HG03039 (cell line): ENCODE measurements at regions not wholly inside any gene's neighbourhood (a gene's known extent, or its start where the extent isn't known, plus 50 kb on each side); places are given as distances from the start of the nearest gene placed in this dataset.
"Not testable (repeated sequence)": the region's sequence is repeated elsewhere in the genome, so short reads cannot be mapped to it uniquely, and the experiment has no call there.

Experiments
- ATAC-seq: cut with Tn5 transposase; IDR thresholded peaks from one replicate; pipeline ENCODE4 v1.9.1; 2021; ENCODE audit warnings: mild to moderate bottlenecking, moderate library complexity; ENCODE audit not compliant: unreplicated experiment

DNA sequence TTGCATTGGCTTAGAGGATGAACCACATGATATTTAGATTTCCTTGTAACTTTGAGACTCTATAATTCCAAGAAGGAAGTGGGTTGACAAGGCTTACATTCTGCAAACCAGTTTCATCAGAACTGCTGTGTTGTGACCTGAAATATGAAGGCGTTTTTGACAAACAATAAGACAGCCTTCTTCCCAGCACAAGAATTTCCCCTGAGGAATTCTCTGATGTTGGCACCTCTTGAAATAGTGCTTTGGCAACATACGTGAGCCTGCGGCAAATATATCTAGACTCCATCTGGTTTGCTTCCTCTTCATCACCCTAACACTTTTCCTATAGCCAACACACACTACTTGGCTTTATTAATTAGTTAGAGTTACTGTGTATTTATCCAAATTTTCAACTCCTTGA lies 585.5 kb upstream of the SOX9 start:
- no peak for ATAC-seq

DNA sequence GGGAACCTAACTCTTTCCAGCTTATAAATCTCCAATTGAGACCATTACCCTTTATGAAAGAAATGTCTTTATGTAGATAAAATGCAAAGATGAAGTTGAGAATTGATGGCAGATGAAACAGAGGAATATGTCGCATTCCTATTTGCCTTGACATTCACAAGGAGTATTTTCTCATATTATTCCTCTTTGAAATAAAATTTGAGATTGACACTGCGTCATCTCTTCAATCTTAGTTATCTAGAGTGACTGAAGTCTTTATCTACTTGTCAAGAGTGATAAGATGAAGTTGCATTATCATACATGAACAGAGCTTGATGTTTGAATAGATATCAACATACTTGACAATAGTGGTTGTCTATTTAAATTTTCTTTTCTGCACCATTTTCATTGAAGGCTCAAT lies 574.4 kb upstream of the SOX9 start:
- no peak for ATAC-seq

DNA sequence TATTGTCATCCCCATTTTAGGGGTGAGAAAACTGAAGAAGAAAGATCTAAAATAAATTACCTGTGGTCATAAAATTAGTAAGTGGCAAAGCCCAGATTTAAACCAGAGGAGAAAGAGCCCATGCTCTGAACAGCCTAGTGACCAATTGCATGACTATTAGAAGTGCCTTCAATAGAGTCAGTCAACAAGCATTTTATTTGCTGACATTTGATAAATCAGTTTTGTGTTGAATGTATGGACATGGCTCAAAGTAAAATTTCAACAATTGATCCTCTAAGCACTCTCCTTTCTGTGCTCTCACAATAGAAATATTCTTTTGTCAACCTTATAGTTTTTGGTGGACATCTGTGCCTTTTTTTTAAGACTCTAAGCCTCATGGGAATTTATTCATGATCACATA lies 572.9 kb upstream of the SOX9 start:
- ATAC-seq = no peak

DNA sequence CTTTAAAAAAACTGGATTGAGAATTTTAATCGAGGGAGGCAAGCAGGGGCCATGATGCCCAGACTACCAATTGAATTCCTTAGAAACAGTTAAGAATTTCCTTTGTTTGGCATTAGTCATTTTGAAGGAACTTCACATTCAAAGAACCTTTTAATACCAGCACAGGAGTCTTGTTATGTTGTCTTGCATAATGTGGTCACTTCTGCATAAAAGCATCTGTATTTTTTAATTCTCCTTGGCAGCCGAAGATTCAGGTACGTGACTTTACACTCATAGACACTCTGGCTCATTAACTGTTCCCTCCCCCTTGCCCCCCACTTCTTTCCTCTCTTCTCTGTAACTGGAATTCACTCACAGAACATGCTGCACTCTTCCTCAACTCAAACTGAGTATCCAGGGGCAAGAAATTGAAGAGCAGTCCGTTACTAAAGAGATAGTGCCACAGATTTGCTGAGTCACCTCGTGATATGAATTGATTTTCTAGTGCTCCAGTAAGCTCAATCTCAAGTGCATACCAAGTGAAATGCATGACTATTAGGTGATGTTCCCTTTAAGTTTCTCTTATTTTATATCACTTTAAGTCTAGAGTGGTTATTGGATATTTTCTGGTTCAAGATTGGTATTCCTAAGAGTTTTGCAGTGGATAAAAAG lies 572.2 kb upstream of the SOX9 start:
- ATAC-seq = no peak

- no peak for ATAC-seq
Measured at GRCh38 chr17:71550675-71551074, 570.1 kb upstream of the SOX9 start.

GRCh38 chr17:71553381-71553780 lies 567.4 kb upstream of the SOX9 start:
- ATAC-seq = no peak

- ATAC-seq = no peak
Measured at GRCh38 chr17:71558901-71559300, 561.9 kb upstream of the SOX9 start.

DNA sequence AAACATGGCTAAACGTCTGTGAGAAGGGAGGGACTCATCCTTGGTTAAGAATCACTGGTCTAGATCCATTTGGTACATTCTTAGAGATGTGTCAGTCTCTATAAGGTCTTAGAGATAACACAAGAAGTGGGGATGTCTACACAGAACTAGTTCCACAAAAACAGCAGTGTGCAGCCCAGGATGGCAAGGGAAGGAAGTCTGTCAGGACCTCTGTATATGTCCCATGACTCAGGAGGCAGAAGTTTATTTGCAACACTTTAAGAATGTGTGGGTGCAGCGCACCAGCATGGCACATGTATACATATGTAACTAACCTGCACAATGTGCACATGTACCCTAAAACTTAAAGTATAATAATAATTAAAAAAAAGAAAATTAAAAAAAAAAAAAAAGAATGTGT lies 548.5 kb upstream of the SOX9 start:
- ATAC-seq = no peak

DNA sequence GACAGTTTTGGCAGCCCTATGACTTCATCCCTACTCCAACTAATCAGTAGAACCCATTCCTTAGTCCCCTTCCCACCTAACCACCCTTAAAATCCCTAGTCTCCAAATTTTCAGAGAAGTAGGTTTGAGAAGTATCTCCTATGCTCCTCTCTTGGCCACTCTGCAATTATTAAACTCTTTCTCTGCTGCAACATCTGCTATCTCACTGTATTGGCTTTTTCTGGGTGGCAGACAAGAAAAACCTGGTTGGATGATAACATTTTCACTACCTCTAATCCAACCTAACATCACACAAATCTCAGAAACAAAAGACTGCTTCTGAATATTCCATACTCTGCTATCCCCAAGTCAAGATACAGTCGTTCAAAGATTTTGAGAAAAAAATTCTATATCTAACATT lies 542.4 kb upstream of the SOX9 start:
- no peak for ATAC-seq

DNA sequence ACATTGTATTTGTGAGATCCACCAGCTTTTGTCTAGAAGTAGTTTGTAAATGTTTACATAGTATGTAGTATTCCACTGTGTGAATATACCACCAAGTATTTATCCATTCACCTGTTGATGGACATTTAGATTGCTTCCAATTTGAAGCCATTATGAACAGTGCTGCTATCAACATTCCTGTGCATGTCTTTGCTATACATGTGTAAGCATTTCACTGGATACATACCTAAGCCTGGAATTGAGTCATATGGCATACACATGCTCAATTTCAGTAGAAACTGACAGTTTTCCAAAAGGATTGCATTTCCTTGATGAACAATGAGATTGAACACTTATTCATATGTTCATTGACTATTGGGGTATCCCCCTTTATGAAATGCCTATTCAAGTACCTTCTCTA lies 540.6 kb upstream of the SOX9 start:
- no peak for ATAC-seq

DNA sequence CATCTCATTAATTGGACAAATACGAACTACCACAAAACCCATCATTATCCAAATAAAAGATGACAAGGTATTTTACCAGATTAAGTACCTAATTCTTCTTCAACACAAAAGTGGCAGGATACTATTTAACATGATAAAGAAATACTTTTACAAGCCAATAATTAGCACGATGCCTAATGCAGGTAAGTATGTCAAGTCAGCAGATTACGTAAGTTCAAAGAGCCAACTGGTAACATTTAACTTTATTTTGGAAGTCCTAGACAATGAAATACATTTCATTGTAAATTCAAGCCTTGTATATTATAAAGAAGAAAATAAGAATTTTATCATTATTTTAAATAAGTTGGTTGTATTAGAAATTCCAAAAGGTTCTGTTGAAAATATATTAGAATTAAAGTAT lies 535.3 kb upstream of the SOX9 start:
- ATAC-seq = no peak

- ATAC-seq = no peak
Measured at GRCh38 chr17:71592431-71592830, 528.4 kb upstream of the SOX9 start.

DNA sequence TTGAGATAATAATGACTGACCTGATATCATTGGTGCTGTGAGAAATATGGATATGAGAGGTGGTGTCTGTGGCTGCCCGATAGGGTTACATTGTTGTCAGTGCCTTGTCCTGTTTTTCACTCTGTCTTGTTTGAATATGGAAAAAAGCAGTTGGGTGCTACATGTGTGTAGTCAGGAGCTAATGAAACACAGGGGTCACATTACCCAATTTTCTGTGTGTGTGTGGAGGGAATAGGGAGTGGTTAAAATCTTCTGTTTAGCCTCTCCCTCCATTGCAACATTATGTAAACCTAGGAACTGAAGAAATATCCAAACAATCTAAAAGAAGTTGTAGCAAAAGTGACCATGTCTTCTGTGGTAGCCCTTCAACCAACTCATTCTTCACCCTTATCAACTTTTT lies 527.7 kb upstream of the SOX9 start:
- no peak for ATAC-seq

GRCh38 chr17:71599583-71599982 lies 521.2 kb upstream of the SOX9 start:
- not testable (repeated sequence) for ATAC-seq

DNA sequence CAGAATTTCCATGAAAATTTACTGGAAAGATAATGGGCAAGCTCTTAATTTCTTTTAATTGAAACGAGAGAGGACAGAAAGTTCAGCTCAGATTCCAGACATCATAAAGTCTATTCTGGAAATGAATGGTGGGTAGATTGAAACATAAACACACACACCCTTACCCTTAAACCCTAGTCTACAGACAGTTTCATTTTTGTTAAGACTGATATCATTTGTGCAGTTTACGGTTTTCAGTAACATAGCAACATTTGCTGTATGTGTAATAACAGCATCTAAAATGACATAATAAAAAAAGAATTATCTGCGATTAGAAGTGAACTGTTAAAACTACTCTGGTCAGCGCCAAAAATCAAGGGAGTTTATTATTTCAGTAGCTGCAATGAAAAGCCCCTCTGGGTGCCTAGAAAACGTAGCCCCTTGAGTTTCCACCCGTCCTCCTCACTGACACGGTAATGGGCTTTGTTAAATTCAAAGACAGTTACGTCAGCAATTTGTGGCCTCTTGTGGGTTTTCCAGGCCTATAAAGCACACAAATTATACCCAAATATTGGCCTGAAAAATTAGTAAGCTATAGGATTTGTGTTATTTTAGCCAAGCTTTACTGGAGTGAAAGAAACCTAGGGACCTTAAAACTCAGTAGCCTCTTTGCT lies 520.6 kb upstream of the SOX9 start:
- ATAC-seq = no peak

DNA sequence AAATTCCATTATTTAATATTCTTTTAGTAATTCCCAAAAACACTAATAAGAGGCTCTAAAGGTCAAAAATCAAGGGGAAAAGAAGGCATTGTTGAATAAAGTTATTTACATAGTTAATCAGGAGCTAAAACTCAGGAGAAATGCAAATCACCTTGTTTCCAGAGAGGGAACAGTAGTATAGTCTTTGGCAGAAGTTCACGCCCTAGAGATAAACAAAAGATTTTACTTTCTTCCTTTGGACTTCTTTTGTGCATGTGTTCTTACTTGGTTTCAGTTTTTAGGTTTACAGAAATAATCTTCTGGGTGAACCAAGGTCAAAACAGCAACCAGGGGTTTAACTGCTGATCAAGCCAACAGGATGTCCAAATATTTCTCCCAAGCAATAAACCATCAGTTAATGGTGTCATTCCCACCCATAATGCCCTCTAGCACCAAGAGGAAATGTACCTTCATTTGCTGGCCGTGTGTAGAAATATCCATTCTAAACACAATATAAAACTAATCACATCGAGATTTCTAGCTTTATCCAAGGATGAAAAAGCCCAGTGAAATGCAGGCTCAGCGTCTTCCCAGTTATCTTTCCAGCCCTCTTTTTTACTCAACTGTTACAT lies 518.8 kb upstream of the SOX9 start:
- no peak for ATAC-seq

DNA sequence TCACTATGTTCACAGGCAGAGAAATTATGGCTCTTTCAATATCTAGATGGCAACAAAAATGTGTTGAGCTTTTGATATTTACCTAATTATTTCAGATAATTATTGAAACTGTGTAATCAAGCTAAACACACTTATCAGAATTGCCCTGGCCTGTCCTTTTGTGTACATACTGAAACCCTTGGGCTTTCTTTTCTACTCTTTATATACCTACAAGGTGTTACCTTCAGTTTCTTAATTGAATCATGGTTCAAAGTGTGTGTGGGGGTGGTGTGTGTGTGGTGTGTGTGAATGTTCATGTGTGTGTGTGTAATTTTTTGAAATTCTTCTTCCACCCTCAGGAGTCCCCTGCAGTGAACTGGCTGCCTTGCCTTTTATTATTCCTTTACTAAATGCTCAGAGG lies 506.8 kb upstream of the SOX9 start:
- ATAC-seq = no peak

DNA sequence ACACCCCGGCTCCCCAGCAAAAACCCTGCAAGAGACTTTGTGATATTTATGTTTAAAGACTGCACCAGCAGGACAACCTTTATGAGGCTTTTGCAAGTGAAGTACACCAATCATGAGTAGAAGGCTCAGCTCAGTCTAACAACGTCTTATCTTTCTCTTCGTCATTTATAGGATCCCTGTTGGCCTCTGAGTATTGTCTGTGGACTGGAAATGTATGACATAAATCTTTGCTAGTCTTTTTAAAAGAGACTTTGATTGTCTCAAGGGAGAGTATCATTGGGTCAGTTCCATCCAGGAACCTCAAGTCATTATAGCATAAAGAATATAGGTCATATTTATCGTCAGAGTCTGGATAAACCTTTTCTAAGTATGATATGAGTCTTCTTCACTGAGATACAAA lies 505.0 kb upstream of the SOX9 start:
- ATAC-seq = no peak

- ATAC-seq = not testable (repeated sequence)
Measured at GRCh38 chr17:71617767-71618166, 503.1 kb upstream of the SOX9 start.

- no peak for ATAC-seq
Measured at GRCh38 chr17:71625330-71625729, 495.5 kb upstream of the SOX9 start.

GRCh38 chr17:71628306-71628705 lies 492.5 kb upstream of the SOX9 start:
- no peak for ATAC-seq

- no peak for ATAC-seq
Measured at GRCh38 chr17:71631483-71631882, 489.3 kb upstream of the SOX9 start.

DNA sequence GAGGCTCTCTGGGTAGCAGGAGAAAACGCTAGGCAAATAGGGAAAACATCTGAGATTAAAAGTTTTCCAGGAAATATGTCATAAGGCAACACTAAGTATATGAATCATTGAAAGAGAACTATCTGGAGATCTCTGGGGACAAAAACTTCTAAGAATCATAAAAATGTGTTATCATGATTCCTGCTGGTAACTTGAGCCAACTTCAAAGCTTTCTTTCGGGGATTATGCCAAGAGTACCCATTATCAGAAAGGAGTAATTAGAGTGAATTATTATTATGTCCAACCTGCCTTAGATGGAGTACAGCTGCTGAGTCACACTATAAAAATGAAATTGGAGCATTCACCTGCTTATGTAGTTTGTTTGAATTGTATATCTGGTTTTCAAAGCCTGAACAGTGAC lies 488.5 kb upstream of the SOX9 start:
- ATAC-seq = no peak
